MCF 10A (cell line): ENCODE measurements at regions not wholly inside any gene's neighbourhood (a gene's known extent, or its start where the extent isn't known, plus 50 kb on each side); places are given as distances from the start of the nearest gene placed in this dataset.

Source experiments
- BruUV-seq: library from RNA; stranded (reverse); fragments of 400-500 nt; replicated peaks from 2 replicates; lab custom pipeline; 2021; lab: Mats Ljungman, UMichigan
- CTCF ChIA-PET: fragments of 300-600 bp; sonication (Branson Sonifier 250); formaldehyde crosslinking; extraction: SDS; loops from one replicate; lab custom pipeline; 2021; ENCODE audit warnings: antibody characterized with exemption, inconsistent platforms; lab: Yijun Ruan, JAX
- POLR2A ChIA-PET: fragments of 300-600, 350-650 bp; sonication (Branson Sonifier 250); formaldehyde crosslinking; extraction: SDS; loops from one replicate; lab custom pipeline; 2020; ENCODE audit warnings: antibody characterized with exemption, inconsistent platforms; lab: Yijun Ruan, JAX
- DNase-seq: peaks from one replicate; pipeline ENCODE4 v3.0.0-alpha.2; 2018; ENCODE audit not compliant: unreplicated experiment
- H3K27ac Mint-ChIP-seq: one replicate; pipeline ENCODE4 v1.8.0; 2022; ENCODE audit warnings: mild to moderate bottlenecking, low read depth, mixed read lengths; ENCODE audit not compliant: unreplicated experiment
- H3K27me3 Mint-ChIP-seq: one replicate; pipeline ENCODE4 v1.8.0; 2022; ENCODE audit warnings: mixed read lengths; ENCODE audit not compliant: insufficient read depth, unreplicated experiment
- H3K36me3 Mint-ChIP-seq: one replicate; pipeline ENCODE4 v1.8.0; 2022; ENCODE audit warnings: mild to moderate bottlenecking, moderate library complexity, mixed read lengths; ENCODE audit not compliant: insufficient read depth, unreplicated experiment
- H3K4me1 Mint-ChIP-seq: one replicate; pipeline ENCODE4 v1.8.0; 2022; ENCODE audit warnings: mixed read lengths; ENCODE audit not compliant: insufficient read depth, unreplicated experiment
- H3K4me3 Mint-ChIP-seq: one replicate; pipeline ENCODE4 v1.8.0; 2022; ENCODE audit warnings: mild to moderate bottlenecking, moderate library complexity, mixed read lengths; ENCODE audit not compliant: unreplicated experiment
- H3K9me3 Mint-ChIP-seq: one replicate; pipeline ENCODE4 v1.8.0; 2022; ENCODE audit warnings: mixed read lengths; ENCODE audit not compliant: unreplicated experiment
- CTCF ChIP-seq: fragments of 200-600 bp; IDR thresholded peaks from one replicate; pipeline ENCODE4 v1.8.0; 2022; ENCODE audit warnings: antibody characterized with exemption, mild to moderate bottlenecking; ENCODE audit not compliant: unreplicated experiment
- intact Hi-C: fragments of 100-400 bp; cut with micrococcal nuclease; formaldehyde crosslinking; loops from 2 replicates; pipeline ENCODE4 v1.14.1; 2022

GRCh38 chr4:156614536-156614935 lies 357.1 kb downstream of the PDGFC start:
- H3K27ac Mint-ChIP-seq, result peak overlapping the region; percentile 20
- H3K4me1 Mint-ChIP-seq, result peaks cover 15% of the 10 kb centered on the region
- H3K36me3 Mint-ChIP-seq, result no peaks in the 10 kb centered on the region
- H3K9me3 Mint-ChIP-seq, result no peaks in the 10 kb centered on the region
- POLR2A ChIA-PET, result interaction anchor here (0.6 kb wide), 1 partner anchor 27 kb away, joined by 3 read pairs; no protein-coding TSS in a partner anchor
- CTCF ChIA-PET, result no interaction called here
- intact Hi-C loops, result no loop called here
- H3K4me3 Mint-ChIP-seq, result no peak overlapping the region
- H3K27me3 Mint-ChIP-seq, result no peaks in the 10 kb centered on the region
- no peak for TF ChIP-seq CTCF
- DNase-seq, result no peak
- BruUV-seq, result no TSS peak

- POLR2A ChIA-PET, result no interaction called here
- Mint-ChIP-seq H3K36me3 (no peaks in the 10 kb centered on the region), H3K9me3 (no peaks in the 10 kb centered on the region), H3K4me3 (no peak overlapping the region), H3K27ac (no peak overlapping the region), H3K27me3 (no peaks in the 10 kb centered on the region), H3K4me1 (peaks cover 2% of the 10 kb centered on the region)
- intact Hi-C loops, result no loop called here
- CTCF ChIA-PET, result interaction anchor here (0.6 to 0.9 kb wide), 2 partner anchors 117 to 134 kb away, joined by 3 read pairs; no protein-coding TSS in a partner anchor
- BruUV-seq, result no TSS peak
- TF ChIP-seq CTCF, result no peak
- DNase-seq, result no peak
Observed at GRCh38 chr4:156609421-156609820, 362.2 kb downstream of the PDGFC start.

- intact Hi-C loops, result no loop called here
- no peak for TF ChIP-seq CTCF
- ChIA-PET POLR2A (no interaction called here), CTCF (no interaction called here)
- peaks cover 7% of the 10 kb centered on the region for H3K9me3 Mint-ChIP-seq
- H3K4me1 Mint-ChIP-seq, result no peaks in the 10 kb centered on the region
- DNase-seq, result no peak
- no peak overlapping the region for H3K4me3 Mint-ChIP-seq
- no TSS peak for BruUV-seq
- H3K27ac Mint-ChIP-seq, result no peak overlapping the region
- no peaks in the 10 kb centered on the region for H3K27me3 Mint-ChIP-seq
- H3K36me3 Mint-ChIP-seq, result no peaks in the 10 kb centered on the region
Observed at GRCh38 chr4:156608651-156609050, 362.9 kb downstream of the PDGFC start.

GRCh38 chr4:156607478-156607857 lies 364.1 kb downstream of the PDGFC start:
- Mint-ChIP-seq H3K36me3 (no peaks in the 10 kb centered on the region), H3K27me3 (no peaks in the 10 kb centered on the region), H3K4me3 (no peak overlapping the region), H3K4me1 (no peaks in the 10 kb centered on the region), H3K9me3 (peaks cover 8% of the 10 kb centered on the region), H3K27ac (no peak overlapping the region)
- POLR2A ChIA-PET, result interaction anchor here (1.2 kb wide), 1 partner anchor 12 kb away, joined by 3 read pairs; no protein-coding TSS in a partner anchor
- no peak for DNase-seq
- intact Hi-C loops, result no loop called here
- BruUV-seq, result no TSS peak
- CTCF ChIA-PET, result interaction anchor here (0.6 kb wide), 1 partner anchor 33 kb away, joined by 3 read pairs; no protein-coding TSS in a partner anchor
- TF ChIP-seq CTCF, result no peak
